B cell (primary cell): ENCODE measurements at regions not wholly inside any gene's neighbourhood (a gene's known extent, or its start where the extent isn't known, plus 50 kb on each side); places are given as distances from the start of the nearest gene placed in this dataset.

Experiments used
- CTCF ChIP-seq: fragments of 200-600 bp; IDR thresholded peaks from one replicate; pipeline ENCODE4 v1.8.0; 2022; ENCODE audit warnings: antibody characterized with exemption, mild to moderate bottlenecking
- EZH2 ChIP-seq: IDR thresholded peaks from 2 replicates; pipeline ENCODE4 v1.6.1; 2012; ENCODE audit warnings: borderline replicate concordance, low read depth, mild to moderate bottlenecking, moderate library complexity, low read length; ENCODE audit not compliant: insufficient read depth, poor library complexity, severe bottlenecking

GRCh38 chr2:211014906-211015305 lies 458.5 kb downstream of the CPS1 start:
- TF ChIP-seq EZH2 (no peak), CTCF (no peak)
